ENCODE measurements at regions not wholly inside any gene's neighbourhood (a gene's known extent, or its start where the extent isn't known, plus 50 kb on each side); places are given as distances from the start of the nearest gene placed in this dataset.

GRCh38 chr4:16993956-16994840 lies 95.8 kb upstream of the LDB2 start:
- no peaks in the 10 kb centered on the region for H3K27me3 ChIP-seq (ENCODE audit: insufficient read depth, low read length, poor library complexity, severe bottlenecking)
- no peak for TF ChIP-seq CTCF (conservative IDR thresholded peaks at IDR 0.05; ENCODE audit: low read length)
- TF ChIP-seq EZH2phosphoT487 (IDR thresholded peaks at IDR 0.05; ENCODE audit: borderline replicate concordance) = no peak
- no peak overlapping the region for H3K4me2 ChIP-seq (ENCODE audit: low read depth, low read length, poor library complexity, severe bottlenecking)
- no peaks in the 10 kb centered on the region for H3K79me2 ChIP-seq (ENCODE audit: insufficient read depth, low read length)
- no peaks in the 10 kb centered on the region for H3K9me2 ChIP-seq (replicated peaks; ENCODE audit: low read depth, low read length)
- no peak overlapping the region for H2AFZ ChIP-seq (ENCODE audit: low read length)
- no peaks in the 10 kb centered on the region for H4K20me1 ChIP-seq (ENCODE audit: insufficient read depth, low read length, poor library complexity, severe bottlenecking)
- H3K4me1 ChIP-seq (ENCODE audit: insufficient read depth, low read length, poor library complexity, severe bottlenecking) = no peaks in the 10 kb centered on the region
- H3K9me3 ChIP-seq (ENCODE audit: insufficient read depth, low read depth, low read length) = no peaks in the 10 kb centered on the region
- H3K9ac ChIP-seq (ENCODE audit: low read depth, low read length, poor library complexity, severe bottlenecking) = no peak overlapping the region
- no peaks in the 10 kb centered on the region for H3F3A ChIP-seq (ENCODE audit: low read depth)
- H3K36me3 ChIP-seq (ENCODE audit: insufficient read depth, low read length) = no peaks in the 10 kb centered on the region
- H3K4me3 ChIP-seq (ENCODE audit: low read length, poor library complexity, severe bottlenecking) = no peak overlapping the region

- H3K9ac ChIP-seq (ENCODE audit: low read depth, low read length, poor library complexity, severe bottlenecking) = no peak overlapping the region
- TF ChIP-seq CTCF (conservative IDR thresholded peaks at IDR 0.05; ENCODE audit: low read length) (no peak), EZH2phosphoT487 (IDR thresholded peaks at IDR 0.05; ENCODE audit: borderline replicate concordance) (no peak)
- H3K27me3 ChIP-seq (ENCODE audit: insufficient read depth, low read length, poor library complexity, severe bottlenecking) = no peaks in the 10 kb centered on the region
- no peaks in the 10 kb centered on the region for H4K20me1 ChIP-seq (ENCODE audit: insufficient read depth, low read length, poor library complexity, severe bottlenecking)
- H3F3A ChIP-seq (ENCODE audit: low read depth) = no peaks in the 10 kb centered on the region
- no peaks in the 10 kb centered on the region for H3K9me2 ChIP-seq (replicated peaks; ENCODE audit: low read depth, low read length)
- H2AFZ ChIP-seq (ENCODE audit: low read length) = no peak overlapping the region
- no peaks in the 10 kb centered on the region for H3K9me3 ChIP-seq (ENCODE audit: insufficient read depth, low read depth, low read length)
- no peak overlapping the region for H3K4me3 ChIP-seq (ENCODE audit: low read length, poor library complexity, severe bottlenecking)
- H3K4me2 ChIP-seq (ENCODE audit: low read depth, low read length, poor library complexity, severe bottlenecking) = no peak overlapping the region
- H3K4me1 ChIP-seq (ENCODE audit: insufficient read depth, low read length, poor library complexity, severe bottlenecking) = no peaks in the 10 kb centered on the region
- no peaks in the 10 kb centered on the region for H3K36me3 ChIP-seq (ENCODE audit: insufficient read depth, low read length)
- H3K79me2 ChIP-seq (ENCODE audit: insufficient read depth, low read length) = no peaks in the 10 kb centered on the region
Measured at GRCh38 chr4:16992566-16993225, 94.3 kb upstream of the LDB2 start.

- H3K4me2 ChIP-seq (ENCODE audit: low read depth, low read length, poor library complexity, severe bottlenecking) = no peak overlapping the region
- no peaks in the 10 kb centered on the region for H3K9me3 ChIP-seq (ENCODE audit: insufficient read depth, low read depth, low read length)
- H3K4me3 ChIP-seq (ENCODE audit: low read length, poor library complexity, severe bottlenecking) = no peak overlapping the region
- no peaks in the 10 kb centered on the region for H3K79me2 ChIP-seq (ENCODE audit: insufficient read depth, low read length)
- H4K20me1 ChIP-seq (ENCODE audit: insufficient read depth, low read length, poor library complexity, severe bottlenecking) = no peaks in the 10 kb centered on the region
- H3K9ac ChIP-seq (ENCODE audit: low read depth, low read length, poor library complexity, severe bottlenecking) = no peak overlapping the region
- TF ChIP-seq EZH2phosphoT487 (IDR thresholded peaks at IDR 0.05; ENCODE audit: borderline replicate concordance) = no peak
- TF ChIP-seq CTCF (conservative IDR thresholded peaks at IDR 0.05; ENCODE audit: low read length) = no peak
- H3K4me1 ChIP-seq (ENCODE audit: insufficient read depth, low read length, poor library complexity, severe bottlenecking) = no peaks in the 10 kb centered on the region
- H3F3A ChIP-seq (ENCODE audit: low read depth) = no peaks in the 10 kb centered on the region
- no peaks in the 10 kb centered on the region for H3K9me2 ChIP-seq (replicated peaks; ENCODE audit: low read depth, low read length)
- H3K36me3 ChIP-seq (ENCODE audit: insufficient read depth, low read length) = no peaks in the 10 kb centered on the region
- no peak overlapping the region for H2AFZ ChIP-seq (ENCODE audit: low read length)
- no peaks in the 10 kb centered on the region for H3K27me3 ChIP-seq (ENCODE audit: insufficient read depth, low read length, poor library complexity, severe bottlenecking)
Measured at GRCh38 chr4:16991450-16991849, 93.0 kb upstream of the LDB2 start.

Measured in Loucy (cell line).